SU-DHL-6 (cell line): ENCODE measurements at regions not wholly inside any gene's neighbourhood (a gene's known extent, or its start where the extent isn't known, plus 50 kb on each side); places are given as distances from the start of the nearest gene placed in this dataset.

Source experiments
- H2AFZ ChIP-seq: fragments of 200-600 bp; sonication (generic); 2 replicates; pipeline ENCODE4 v1.6.1; 2014; ENCODE audit warnings: low read depth, mild to moderate bottlenecking, moderate library complexity, mixed read lengths, antibody characterized with exemption, low read length; ENCODE audit not compliant: severe bottlenecking
- H3F3A ChIP-seq: fragments of 200-600 bp; shearing (Covaris generic); 2 replicates; pipeline ENCODE4 v1.6.0; 2016; ENCODE audit warnings: antibody characterized with exemption, mild to moderate bottlenecking; ENCODE audit not compliant: insufficient read depth
- H3K27ac ChIP-seq: fragments of 200-600 bp; sonication (generic); 2 replicates; pipeline ENCODE4 v1.5.1; 2016; ENCODE audit warnings: low read depth, mild to moderate bottlenecking, low read length, moderate library complexity, mixed read lengths
- H3K27me3 ChIP-seq: fragments of 200-600 bp; sonication (generic), shearing (Covaris generic); 2 replicates; pipeline ENCODE4 v1.6.0; 2014; ENCODE audit warnings: mild to moderate bottlenecking, low read length
- H3K36me3 ChIP-seq: fragments of 200-600 bp; sonication (generic); 2 replicates; pipeline ENCODE4 v1.6.1; 2014; ENCODE audit warnings: mild to moderate bottlenecking, low read length, mixed read lengths
- H3K4me2 ChIP-seq: fragments of 300-600, 200-600 bp; shearing (Covaris generic), sonication (generic); 2 replicates; pipeline ENCODE4 v1.6.0; 2014; ENCODE audit warnings: low read length, low read depth, mild to moderate bottlenecking; ENCODE audit not compliant: poor library complexity, severe bottlenecking
- H3K4me3 ChIP-seq: fragments of 200-600 bp; sonication (generic); 2 replicates; pipeline ENCODE4 v1.5.1; 2014; ENCODE audit warnings: antibody characterized with exemption, low read length, mild to moderate bottlenecking, mixed read lengths; ENCODE audit not compliant: insufficient read depth, poor library complexity, severe bottlenecking
- H3K79me2 ChIP-seq: fragments of 200-600 bp; sonication (generic); 2 replicates; pipeline ENCODE4 v1.6.1; 2014; ENCODE audit warnings: mild to moderate bottlenecking, low read length, moderate library complexity; ENCODE audit not compliant: insufficient read depth
- H3K9ac ChIP-seq: fragments of 200-600 bp; sonication (generic); 2 replicates; pipeline ENCODE4 v1.7.0; 2014; ENCODE audit warnings: mild to moderate bottlenecking, low read length
- H3K9me2 ChIP-seq: fragments of 200-600 bp; sonication (generic); replicated peaks from 2 replicates; pipeline ENCODE4 v1.6.1; 2014; ENCODE audit warnings: low read length; ENCODE audit not compliant: insufficient read depth
- H3K9me3 ChIP-seq: fragments of 200-600 bp; sonication (generic); 2 replicates; pipeline ENCODE4 v1.6.1; 2014; ENCODE audit warnings: low read length, mixed read lengths; ENCODE audit not compliant: insufficient read depth
- H4K20me1 ChIP-seq: fragments of 200-600 bp; sonication (generic); 2 replicates; pipeline ENCODE4 v1.6.1; 2014; ENCODE audit warnings: low read depth, mild to moderate bottlenecking, antibody characterized with exemption, low read length, moderate library complexity, mixed read lengths
- EZH2phosphoT487 ChIP-seq: fragments of 200-600 bp; sonication (generic), shearing (Covaris generic); conservative IDR thresholded peaks from 2 replicates; pipeline ENCODE4 v1.6.1; 2018; ENCODE audit warnings: mild to moderate bottlenecking, antibody characterized with exemption, low read length, moderate library complexity, mixed read lengths
- TF ChIP-seq, protein P1 (sequence below): fragments of 200-600 bp; sonication (generic); IDR thresholded peaks from one replicate; pipeline ENCODE4 v1.5.1; 2017; ENCODE audit warnings: antibody characterized with exemption, mild to moderate bottlenecking, low read length, moderate library complexity; ENCODE audit not compliant: insufficient read depth, poor library complexity, severe bottlenecking

DNA sequence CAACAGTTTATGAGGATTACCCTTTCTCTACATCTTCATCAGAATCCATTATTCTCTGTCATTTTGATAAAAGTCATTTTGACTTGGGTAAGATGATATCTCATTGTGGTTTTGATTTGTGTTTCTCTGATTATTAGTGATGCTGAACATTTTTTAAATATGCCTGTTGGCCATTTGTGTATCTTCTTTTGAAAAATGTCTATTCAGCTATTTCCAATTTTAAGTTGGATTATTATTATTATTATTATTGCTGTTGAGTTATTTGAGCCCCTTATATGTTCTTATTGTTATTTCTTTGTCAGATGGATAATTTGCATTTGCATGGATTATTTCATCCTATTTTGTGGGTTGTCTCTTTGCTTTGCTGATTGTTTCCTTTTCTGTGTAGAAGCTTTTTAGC lies 421.2 kb upstream of the LMCD1 start:
- no peak for TF ChIP-seq EZH2phosphoT487
- TF ChIP-seq, protein P1, sequence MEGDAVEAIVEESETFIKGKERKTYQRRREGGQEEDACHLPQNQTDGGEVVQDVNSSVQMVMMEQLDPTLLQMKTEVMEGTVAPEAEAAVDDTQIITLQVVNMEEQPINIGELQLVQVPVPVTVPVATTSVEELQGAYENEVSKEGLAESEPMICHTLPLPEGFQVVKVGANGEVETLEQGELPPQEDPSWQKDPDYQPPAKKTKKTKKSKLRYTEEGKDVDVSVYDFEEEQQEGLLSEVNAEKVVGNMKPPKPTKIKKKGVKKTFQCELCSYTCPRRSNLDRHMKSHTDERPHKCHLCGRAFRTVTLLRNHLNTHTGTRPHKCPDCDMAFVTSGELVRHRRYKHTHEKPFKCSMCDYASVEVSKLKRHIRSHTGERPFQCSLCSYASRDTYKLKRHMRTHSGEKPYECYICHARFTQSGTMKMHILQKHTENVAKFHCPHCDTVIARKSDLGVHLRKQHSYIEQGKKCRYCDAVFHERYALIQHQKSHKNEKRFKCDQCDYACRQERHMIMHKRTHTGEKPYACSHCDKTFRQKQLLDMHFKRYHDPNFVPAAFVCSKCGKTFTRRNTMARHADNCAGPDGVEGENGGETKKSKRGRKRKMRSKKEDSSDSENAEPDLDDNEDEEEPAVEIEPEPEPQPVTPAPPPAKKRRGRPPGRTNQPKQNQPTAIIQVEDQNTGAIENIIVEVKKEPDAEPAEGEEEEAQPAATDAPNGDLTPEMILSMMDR = no peak
- Histone ChIP-seq H3K4me2 (no peak overlapping the region), H3K27me3 (no peaks in the 10 kb centered on the region), H3K27ac (no peak overlapping the region), H2AFZ (no peak overlapping the region), H3K4me3 (no peak overlapping the region), H3K9me2 (no peaks in the 10 kb centered on the region), H3K9ac (no peak overlapping the region), H3F3A (no peaks in the 10 kb centered on the region), H3K79me2 (no peaks in the 10 kb centered on the region), H4K20me1 (no peaks in the 10 kb centered on the region), H3K9me3 (no peaks in the 10 kb centered on the region), H3K36me3 (no peaks in the 10 kb centered on the region)

DNA sequence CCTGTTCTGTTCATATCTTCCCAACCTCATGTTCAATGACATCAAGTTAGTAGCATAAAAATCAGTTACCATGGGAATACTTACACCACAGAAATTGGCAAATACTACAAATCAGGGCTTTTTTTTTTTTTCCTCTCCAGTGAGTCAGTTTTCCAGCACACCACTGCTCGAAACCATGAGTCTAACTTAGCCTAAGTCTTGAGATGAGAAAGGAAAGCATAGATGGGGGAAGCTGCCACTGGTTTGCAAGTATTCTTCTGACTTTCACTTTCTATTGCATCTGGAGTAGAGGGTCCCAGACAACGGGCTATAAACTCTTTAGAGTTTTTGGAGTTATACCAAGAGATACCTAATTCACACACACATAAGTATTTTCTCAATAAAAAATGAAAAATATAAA lies 416.1 kb upstream of the LMCD1 start:
- H3K79me2 ChIP-seq = no peaks in the 10 kb centered on the region
- H3K27me3 ChIP-seq = no peaks in the 10 kb centered on the region
- H3F3A ChIP-seq = no peaks in the 10 kb centered on the region
- TF ChIP-seq, protein P1 = no peak
- TF ChIP-seq EZH2phosphoT487 = no peak
- H3K9me3 ChIP-seq = no peaks in the 10 kb centered on the region
- no peaks in the 10 kb centered on the region for H3K36me3 ChIP-seq
- no peak overlapping the region for H3K27ac ChIP-seq
- no peak overlapping the region for H3K4me3 ChIP-seq
- no peaks in the 10 kb centered on the region for H3K9me2 ChIP-seq
- no peak overlapping the region for H3K4me2 ChIP-seq
- H3K9ac ChIP-seq = no peak overlapping the region
- H2AFZ ChIP-seq = no peak overlapping the region
- H4K20me1 ChIP-seq = no peaks in the 10 kb centered on the region

DNA sequence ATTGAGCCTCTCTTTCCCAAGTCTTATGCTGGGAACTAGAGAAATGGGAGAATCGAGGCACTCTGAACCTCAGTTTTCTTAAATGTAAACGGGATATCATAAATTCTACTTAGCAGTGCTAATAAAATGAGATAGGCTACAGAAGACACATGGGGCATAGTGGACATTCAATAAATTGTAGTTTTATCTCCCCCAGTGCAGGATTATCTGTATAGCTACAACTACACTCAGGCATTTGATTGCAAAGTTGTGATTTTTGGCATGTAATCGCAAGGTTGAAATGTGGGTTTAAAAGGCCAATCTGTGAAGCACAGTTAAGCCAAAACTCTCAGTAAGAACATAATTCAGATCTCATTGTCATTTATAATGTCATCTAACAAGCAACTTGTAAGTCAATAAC lies 413.7 kb upstream of the LMCD1 start:
- no peak overlapping the region for H3K4me2 ChIP-seq
- no peaks in the 10 kb centered on the region for H3K9me2 ChIP-seq
- H4K20me1 ChIP-seq = no peaks in the 10 kb centered on the region
- H3K9me3 ChIP-seq = no peaks in the 10 kb centered on the region
- no peaks in the 10 kb centered on the region for H3K36me3 ChIP-seq
- no peaks in the 10 kb centered on the region for H3F3A ChIP-seq
- TF ChIP-seq, protein P1 = no peak
- TF ChIP-seq EZH2phosphoT487 = no peak
- no peak overlapping the region for H3K27ac ChIP-seq
- H3K27me3 ChIP-seq = no peaks in the 10 kb centered on the region
- no peak overlapping the region for H3K4me3 ChIP-seq
- H3K79me2 ChIP-seq = no peaks in the 10 kb centered on the region
- no peak overlapping the region for H3K9ac ChIP-seq
- H2AFZ ChIP-seq = no peak overlapping the region

DNA sequence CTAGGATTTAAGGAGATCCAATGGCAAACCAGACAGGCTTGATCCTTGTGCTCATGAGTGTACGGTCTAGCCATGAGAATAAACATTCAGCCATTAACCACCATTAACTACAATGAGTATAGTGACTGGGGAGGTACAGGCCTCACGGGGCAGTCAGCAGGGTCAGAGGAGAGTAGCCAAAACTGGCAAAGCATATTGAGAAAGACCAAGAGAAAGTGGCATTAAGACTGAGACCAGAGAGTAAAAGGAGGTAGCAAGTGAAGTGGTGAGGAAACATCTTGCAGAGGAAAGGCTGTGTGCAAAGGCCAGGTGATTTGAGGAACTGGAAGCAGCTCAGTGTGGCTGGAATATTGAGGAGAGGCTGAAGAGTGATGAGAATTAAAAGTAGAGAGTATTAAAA lies 407.2 kb upstream of the LMCD1 start:
- Histone ChIP-seq H3K4me3 (no peak overlapping the region), H3K27me3 (no peaks in the 10 kb centered on the region), H3K36me3 (no peaks in the 10 kb centered on the region), H3K9me2 (no peaks in the 10 kb centered on the region), H3K4me2 (no peak overlapping the region), H2AFZ (no peak overlapping the region), H3K27ac (no peak overlapping the region), H3K9me3 (no peaks in the 10 kb centered on the region), H3F3A (no peaks in the 10 kb centered on the region), H3K9ac (no peak overlapping the region), H4K20me1 (no peaks in the 10 kb centered on the region), H3K79me2 (no peaks in the 10 kb centered on the region)
- no peak for TF ChIP-seq EZH2phosphoT487
- TF ChIP-seq, protein P1 = no peak
